ENCODE measurements at regions not wholly inside any gene's neighbourhood (a gene's known extent, or its start where the extent isn't known, plus 50 kb on each side); places are given as distances from the start of the nearest gene placed in this dataset.

DNA sequence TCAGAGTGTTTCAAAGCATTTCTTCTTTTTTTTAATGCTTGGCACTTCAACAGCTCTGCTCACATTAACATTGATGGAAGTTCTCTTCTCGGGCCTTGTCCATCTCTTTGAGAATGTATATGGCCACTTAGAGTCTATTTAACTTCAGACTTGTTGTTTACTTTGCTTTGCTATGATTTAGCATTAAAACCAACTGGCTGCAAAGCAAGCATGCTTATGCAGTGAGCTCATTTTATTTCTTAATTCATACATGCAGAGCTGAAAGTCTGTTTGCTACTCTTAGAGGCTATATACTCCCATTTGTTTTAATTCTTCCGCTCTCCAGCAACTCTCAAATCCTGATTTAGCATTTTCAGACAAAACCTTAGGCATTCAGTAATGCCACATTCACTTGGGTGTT lies 107.6 kb upstream of the PACRGL start:
- Histone ChIP-seq H3K27ac (no peak overlapping the region), H3K27me3 (no peaks in the 10 kb centered on the region), H3K4me3 (no peak overlapping the region), H3K36me3 (no peaks in the 10 kb centered on the region), H3K4me1 (no peaks in the 10 kb centered on the region), H3K9me3 (no peaks in the 10 kb centered on the region)
- DNase-seq (peak in 1 of 4 donors; percentile 62), ATAC-seq (no peak)
- TF ChIP-seq, protein P1, sequence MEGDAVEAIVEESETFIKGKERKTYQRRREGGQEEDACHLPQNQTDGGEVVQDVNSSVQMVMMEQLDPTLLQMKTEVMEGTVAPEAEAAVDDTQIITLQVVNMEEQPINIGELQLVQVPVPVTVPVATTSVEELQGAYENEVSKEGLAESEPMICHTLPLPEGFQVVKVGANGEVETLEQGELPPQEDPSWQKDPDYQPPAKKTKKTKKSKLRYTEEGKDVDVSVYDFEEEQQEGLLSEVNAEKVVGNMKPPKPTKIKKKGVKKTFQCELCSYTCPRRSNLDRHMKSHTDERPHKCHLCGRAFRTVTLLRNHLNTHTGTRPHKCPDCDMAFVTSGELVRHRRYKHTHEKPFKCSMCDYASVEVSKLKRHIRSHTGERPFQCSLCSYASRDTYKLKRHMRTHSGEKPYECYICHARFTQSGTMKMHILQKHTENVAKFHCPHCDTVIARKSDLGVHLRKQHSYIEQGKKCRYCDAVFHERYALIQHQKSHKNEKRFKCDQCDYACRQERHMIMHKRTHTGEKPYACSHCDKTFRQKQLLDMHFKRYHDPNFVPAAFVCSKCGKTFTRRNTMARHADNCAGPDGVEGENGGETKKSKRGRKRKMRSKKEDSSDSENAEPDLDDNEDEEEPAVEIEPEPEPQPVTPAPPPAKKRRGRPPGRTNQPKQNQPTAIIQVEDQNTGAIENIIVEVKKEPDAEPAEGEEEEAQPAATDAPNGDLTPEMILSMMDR (IDR thresholded peaks at IDR 0.05), result no peak
- intact Hi-C loops (cut with DNase I), result no loop called here

DNA sequence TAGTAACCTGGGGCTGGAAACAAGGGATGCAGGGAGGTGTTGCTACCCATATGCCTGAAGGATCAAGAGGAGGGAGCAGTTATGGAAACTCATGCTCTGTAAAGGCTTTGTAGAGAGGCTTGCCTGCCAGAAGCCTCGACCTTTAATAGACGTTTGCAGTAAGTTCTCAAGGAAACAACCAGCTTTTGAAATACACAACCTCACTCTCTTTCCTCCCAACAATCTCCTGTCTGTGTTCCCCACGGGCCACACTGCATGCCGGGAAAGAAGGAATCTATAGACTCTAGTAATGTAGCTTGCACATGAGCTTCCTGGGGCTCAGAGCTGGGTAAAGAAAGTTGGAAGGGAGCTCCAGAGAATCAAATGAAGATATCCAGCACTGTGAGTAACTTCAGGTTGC lies 101.6 kb upstream of the PACRGL start:
- no peak overlapping the region for H3K27ac ChIP-seq
- H3K36me3 ChIP-seq, result no peaks in the 10 kb centered on the region
- DNase-seq, result no peak
- no peak for ATAC-seq
- H3K27me3 ChIP-seq, result no peaks in the 10 kb centered on the region
- no peak overlapping the region for H3K4me3 ChIP-seq
- H3K4me1 ChIP-seq, result no peaks in the 10 kb centered on the region
- H3K9me3 ChIP-seq, result no peaks in the 10 kb centered on the region
- intact Hi-C loops (cut with DNase I), result no loop called here
- TF ChIP-seq, protein P1 (IDR thresholded peaks at IDR 0.05), result no peak

DNA sequence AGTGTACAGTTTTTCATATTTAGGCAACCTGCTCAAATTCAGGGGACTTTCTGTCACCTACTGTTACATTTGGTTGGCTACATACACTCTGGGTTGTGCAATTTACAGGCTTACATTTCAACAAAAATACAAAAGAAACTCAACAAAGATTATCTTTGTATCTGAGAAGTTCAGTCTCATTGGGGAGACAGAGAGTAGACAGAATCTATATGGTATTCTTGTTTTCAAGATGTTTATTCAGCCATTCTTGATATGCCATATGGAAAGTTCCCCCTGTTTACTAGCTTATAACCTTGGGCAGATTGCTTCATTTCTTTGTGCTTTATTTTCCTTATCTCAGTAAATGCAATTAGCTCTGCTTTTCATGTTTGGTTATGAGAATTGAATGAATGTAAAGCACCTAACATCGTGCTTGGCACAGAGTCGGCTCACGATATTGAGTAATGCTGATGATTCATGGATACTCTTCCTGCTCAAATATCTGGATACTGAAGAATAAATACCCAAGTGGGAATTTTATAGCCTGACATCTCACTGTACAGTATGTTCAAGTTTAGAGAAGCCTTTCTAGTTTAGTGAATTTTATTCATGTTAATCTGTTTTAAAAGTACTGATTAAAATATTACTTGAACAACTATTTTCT lies 96.5 kb upstream of the PACRGL start:
- TF ChIP-seq, protein P1 (IDR thresholded peaks at IDR 0.05), result no peak
- ATAC-seq, result no peak

DNA sequence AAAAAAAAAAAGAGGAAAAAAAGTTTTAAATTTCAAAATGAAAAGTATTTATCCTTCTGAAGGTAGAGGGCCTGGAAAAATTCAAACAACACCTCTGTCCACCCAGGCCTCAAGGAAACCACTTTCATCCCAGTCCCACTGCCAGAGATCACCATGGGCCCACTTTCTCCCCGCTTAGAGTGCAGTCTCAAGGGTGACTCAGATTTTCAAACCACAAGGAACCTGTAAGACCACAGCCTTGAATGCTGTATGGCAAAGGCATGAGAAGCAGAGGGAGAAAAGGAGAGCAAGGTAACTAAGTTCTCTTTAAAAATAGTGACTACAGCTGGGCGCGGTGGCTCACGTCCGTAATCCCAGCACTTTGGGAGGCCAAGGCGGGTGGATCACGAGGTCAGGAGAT lies 87.9 kb upstream of the PACRGL start:
- no peaks in the 10 kb centered on the region for H3K9me3 ChIP-seq
- intact Hi-C loops (cut with DNase I), result no loop called here
- TF ChIP-seq, protein P1 (IDR thresholded peaks at IDR 0.05), result no peak
- no peak for DNase-seq
- H3K4me1 ChIP-seq, result no peaks in the 10 kb centered on the region
- H3K36me3 ChIP-seq, result no peaks in the 10 kb centered on the region
- no peak for ATAC-seq
- H3K27me3 ChIP-seq, result no peaks in the 10 kb centered on the region
- no peak overlapping the region for H3K4me3 ChIP-seq
- no peak overlapping the region for H3K27ac ChIP-seq

More for the DNA sequence above, 96.5 kb upstream of the PACRGL start:
- no peaks in the 10 kb centered on the region for H3K27me3 ChIP-seq
- H3K4me1 ChIP-seq, result no peaks in the 10 kb centered on the region
- no peaks in the 10 kb centered on the region for H3K9me3 ChIP-seq
- H3K27ac ChIP-seq, result no peak overlapping the region
- H3K4me3 ChIP-seq, result no peak overlapping the region
- H3K36me3 ChIP-seq, result no peaks in the 10 kb centered on the region
- DNase-seq, result no peak
- intact Hi-C loops (cut with DNase I), result no loop called here

DNA sequence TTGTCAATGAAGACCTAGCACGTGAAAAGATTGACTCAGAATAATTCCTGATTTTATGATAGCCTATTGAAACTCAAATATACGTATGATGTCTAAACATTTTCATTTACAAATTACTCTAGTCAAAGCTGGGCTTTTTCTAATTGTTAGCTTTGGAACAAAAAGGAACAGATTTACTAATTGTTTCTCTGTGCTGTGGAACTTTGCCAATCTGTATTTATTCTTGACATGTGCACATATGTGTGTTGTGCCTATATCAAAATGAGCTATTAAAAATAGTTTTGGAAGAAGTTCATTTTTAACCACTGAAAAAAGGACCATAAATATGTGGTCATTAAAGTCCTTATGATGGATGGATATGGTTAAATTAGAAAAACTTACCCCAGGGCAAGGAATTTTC lies 85.4 kb upstream of the PACRGL start:
- no peak overlapping the region for H3K4me3 ChIP-seq
- no peak overlapping the region for H3K27ac ChIP-seq
- ATAC-seq, result no peak
- intact Hi-C loops (cut with DNase I), result no loop called here
- no peaks in the 10 kb centered on the region for H3K27me3 ChIP-seq
- DNase-seq, result peak in 1 of 4 donors; percentile 20
- H3K9me3 ChIP-seq, result no peaks in the 10 kb centered on the region
- TF ChIP-seq, protein P1 (IDR thresholded peaks at IDR 0.05), result no peak
- H3K4me1 ChIP-seq, result peaks cover 0 to 7% of the 10 kb centered on the region in 2 donors
- no peaks in the 10 kb centered on the region for H3K36me3 ChIP-seq

All from left lung (tissue), 4 donors.